SK-N-SH (cell line): ENCODE measurements at regions not wholly inside any gene's neighbourhood (a gene's known extent, or its start where the extent isn't known, plus 50 kb on each side); places are given as distances from the start of the nearest gene placed in this dataset.

Experiments used
- CTCF ChIP-seq: fragments of 200-600 bp; sonication (generic); IDR thresholded peaks from 2 replicates; pipeline ENCODE4 v1.6.1; 2017; ENCODE audit warnings: antibody characterized with exemption, mild to moderate bottlenecking, moderate library complexity
- EP300 ChIP-seq, 2 experiments: IDR thresholded peaks; 2 replicates each; pipeline versions ENCODE4 v1.4.0 to v1.6.1; 2012; ENCODE audit warnings: borderline replicate concordance in 1 of 2, low read depth in 1 of 2, low read length in 1 of 2
- MAX ChIP-seq: IDR thresholded peaks from 2 replicates; pipeline ENCODE4 v1.4.0; 2012; ENCODE audit warnings: low read depth
- REST ChIP-seq: IDR thresholded peaks from 2 replicates; pipeline ENCODE4 v1.6.1; 2012; ENCODE audit warnings: mild to moderate bottlenecking, low read depth, low read length, moderate library complexity
- SIN3A ChIP-seq: IDR thresholded peaks from 2 replicates; pipeline ENCODE4 v1.6.1; 2012; ENCODE audit warnings: low read depth, mild to moderate bottlenecking, low read length, moderate library complexity, borderline replicate concordance
- YY1 ChIP-seq: IDR thresholded peaks from 2 replicates; pipeline ENCODE4 v1.4.0; 2012; ENCODE audit warnings: low read depth, mild to moderate bottlenecking

GRCh38 chr12:63450816-63451215, 217.5 kb downstream of the DPY19L2 start:
- TF ChIP-seq CTCF, result no peak
- TF ChIP-seq YY1, result no peak
- TF ChIP-seq REST, result no peak
- no peak for TF ChIP-seq EP300 (IDR thresholded peaks at IDR 0.05; ENCODE audit: borderline replicate concordance in 1 of 2, low read depth in 1 of 2, low read length in 1 of 2)
- TF ChIP-seq MAX, result no peak
- no peak for TF ChIP-seq SIN3A
